LNCaP clone FGC (cell line): ENCODE measurements at regions not wholly inside any gene's neighbourhood (a gene's known extent, or its start where the extent isn't known, plus 50 kb on each side); places are given as distances from the start of the nearest gene placed in this dataset.

ENCODE experiments used
- DNase-seq: peaks from one replicate; pipeline ENCODE4 v3.0.0-alpha.2; 2011; ENCODE audit warnings: low read depth
- H3K4me3 ChIP-seq: 2 replicates; pipeline ENCODE4 v1.5.1; 2011; ENCODE audit warnings: mild to moderate bottlenecking, low read depth, low read length, control low read depth
- CTCF ChIP-seq: IDR thresholded peaks from 2 replicates; pipeline ENCODE4 v1.5.1; 2012; ENCODE audit warnings: mild to moderate bottlenecking; ENCODE audit not compliant: control insufficient read depth, insufficient read depth; ENCODE audit errors: extremely low read depth

GRCh38 chr4:38233727-38234480, 273.7 kb downstream of the PTTG2 start:
- TF ChIP-seq CTCF: no peak
- H3K4me3 ChIP-seq: no peak overlapping the region
- DNase-seq: no peak

DNA sequence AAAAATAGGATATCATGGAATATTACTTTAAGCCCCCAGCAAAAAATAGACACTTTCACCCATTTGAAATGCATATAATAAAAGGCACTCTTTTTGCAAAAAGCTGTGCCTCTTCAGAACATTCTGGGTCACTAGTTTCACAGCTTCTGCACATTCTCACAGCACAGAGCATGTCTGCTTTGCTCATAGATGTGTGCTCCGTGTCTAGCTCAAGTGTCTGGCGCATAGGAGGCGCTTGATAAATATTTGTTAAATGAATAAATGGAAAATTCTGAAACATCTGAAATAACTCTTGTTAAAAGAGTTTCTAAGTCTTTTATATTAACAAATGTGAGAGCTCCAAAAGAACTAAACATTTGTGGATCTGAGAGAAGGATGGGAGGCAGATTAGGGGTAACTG, 275.2 kb downstream of the PTTG2 start:
- no peak for DNase-seq
- H3K4me3 ChIP-seq: no peak overlapping the region
- TF ChIP-seq CTCF: no peak

- no peak overlapping the region for H3K4me3 ChIP-seq
- no peak for DNase-seq
- no peak for TF ChIP-seq CTCF
These were observed 275.8 kb downstream of the PTTG2 start for GRCh38 chr4:38236003-38236402.

GRCh38 chr4:38236503-38236902, 276.3 kb downstream of the PTTG2 start:
- DNase-seq: no peak
- TF ChIP-seq CTCF: no peak
- no peak overlapping the region for H3K4me3 ChIP-seq

DNA sequence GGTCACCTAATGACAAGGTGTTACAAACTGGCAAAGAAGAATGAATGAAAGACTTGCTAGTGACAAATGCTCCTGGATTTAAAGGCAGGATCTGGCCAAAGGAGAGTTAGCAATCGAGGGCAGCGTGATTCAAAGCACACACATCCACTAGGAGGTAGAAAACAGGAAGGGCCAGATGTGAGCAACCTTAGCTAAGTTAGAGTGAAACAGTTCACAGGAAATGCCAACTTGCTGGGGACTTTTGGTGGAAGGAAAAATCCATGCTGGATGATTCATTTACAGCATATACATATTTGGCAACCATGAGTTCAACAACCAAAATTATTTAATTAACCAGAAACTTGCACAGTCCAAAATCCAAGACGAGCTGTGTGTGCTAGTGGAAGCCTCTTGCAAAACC, 276.9 kb downstream of the PTTG2 start:
- no peak for DNase-seq
- TF ChIP-seq CTCF: no peak
- H3K4me3 ChIP-seq: no peak overlapping the region

GRCh38 chr4:38241541-38241940, 281.3 kb downstream of the PTTG2 start:
- DNase-seq: no peak
- no peak overlapping the region for H3K4me3 ChIP-seq
- TF ChIP-seq CTCF: no peak

DNA sequence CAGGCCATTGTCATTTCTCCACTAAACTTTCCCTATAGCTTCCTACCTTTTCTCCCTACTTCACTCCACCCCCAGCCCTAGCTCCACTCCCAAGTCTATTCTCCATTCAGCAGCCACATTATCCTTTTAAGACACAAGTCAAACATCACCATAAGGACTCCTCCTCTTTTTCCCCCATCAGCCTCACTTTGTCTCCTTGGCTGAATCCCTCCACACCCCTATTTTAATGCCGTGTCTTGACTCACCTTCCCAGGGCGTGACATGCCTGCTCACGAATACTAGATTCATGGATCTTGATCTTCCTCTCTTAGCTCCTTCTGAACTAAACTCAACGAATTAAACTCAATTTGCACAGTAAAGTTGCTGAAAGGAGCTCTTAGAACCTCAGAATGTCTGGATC, 281.9 kb downstream of the PTTG2 start:
- TF ChIP-seq CTCF: no peak
- DNase-seq: no peak
- no peak overlapping the region for H3K4me3 ChIP-seq
